SH-SY5Y (cell line): ENCODE measurements at regions not wholly inside any gene's neighbourhood (a gene's known extent, or its start where the extent isn't known, plus 50 kb on each side); places are given as distances from the start of the nearest gene placed in this dataset.

ENCODE experiments used
- GATA2 ChIP-seq: IDR thresholded peaks from 2 replicates; pipeline ENCODE4 v1.6.1; 2011; ENCODE audit warnings: mild to moderate bottlenecking, low read depth, low read length
- GATA3 ChIP-seq: IDR thresholded peaks from 2 replicates; pipeline ENCODE4 v1.6.1; 2011; ENCODE audit warnings: low read depth, mild to moderate bottlenecking, low read length, moderate library complexity

DNA sequence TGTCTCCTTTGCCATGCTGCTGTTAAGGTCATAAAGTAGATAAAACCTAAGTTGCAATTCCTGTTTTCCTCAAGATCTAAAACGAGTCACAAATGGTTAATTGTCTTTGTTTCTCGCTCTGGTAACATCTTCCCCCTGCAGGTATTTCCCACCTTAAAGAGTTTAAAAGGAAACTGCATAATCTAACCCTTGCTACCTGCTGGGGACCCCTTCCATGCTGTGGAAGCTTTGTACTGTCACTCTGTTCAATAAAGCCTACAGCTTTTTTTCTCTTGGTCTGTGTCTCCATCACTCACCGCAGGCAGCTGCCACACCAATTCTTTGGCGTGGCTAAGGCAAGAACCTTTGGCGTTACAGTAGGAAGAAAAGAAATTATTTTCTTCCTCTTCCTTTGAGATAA, 117.7 kb upstream of the GJE1 start:
- TF ChIP-seq GATA2 (no peak), GATA3 (no peak)

DNA sequence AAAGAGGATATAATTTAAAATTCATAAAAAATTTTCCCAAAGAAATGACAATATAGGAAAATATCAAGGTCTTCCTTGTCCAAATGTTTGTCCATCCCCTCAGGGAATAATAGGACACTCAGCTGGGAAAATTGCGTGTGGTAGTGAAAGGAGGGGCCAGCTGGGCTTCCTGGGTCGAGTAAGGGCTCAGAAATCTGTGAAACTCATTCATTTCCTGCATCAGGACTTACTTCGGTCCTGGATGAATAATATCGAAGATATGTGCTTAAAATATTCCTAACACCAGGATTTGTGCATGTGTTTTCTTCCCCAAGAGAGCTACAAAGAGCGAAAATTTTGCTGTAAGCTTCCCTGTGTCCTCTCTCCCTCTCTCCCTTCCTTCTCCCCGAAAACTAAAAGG, 118.2 kb upstream of the GJE1 start:
- TF ChIP-seq GATA2: no peak
- TF ChIP-seq GATA3: no peak

DNA sequence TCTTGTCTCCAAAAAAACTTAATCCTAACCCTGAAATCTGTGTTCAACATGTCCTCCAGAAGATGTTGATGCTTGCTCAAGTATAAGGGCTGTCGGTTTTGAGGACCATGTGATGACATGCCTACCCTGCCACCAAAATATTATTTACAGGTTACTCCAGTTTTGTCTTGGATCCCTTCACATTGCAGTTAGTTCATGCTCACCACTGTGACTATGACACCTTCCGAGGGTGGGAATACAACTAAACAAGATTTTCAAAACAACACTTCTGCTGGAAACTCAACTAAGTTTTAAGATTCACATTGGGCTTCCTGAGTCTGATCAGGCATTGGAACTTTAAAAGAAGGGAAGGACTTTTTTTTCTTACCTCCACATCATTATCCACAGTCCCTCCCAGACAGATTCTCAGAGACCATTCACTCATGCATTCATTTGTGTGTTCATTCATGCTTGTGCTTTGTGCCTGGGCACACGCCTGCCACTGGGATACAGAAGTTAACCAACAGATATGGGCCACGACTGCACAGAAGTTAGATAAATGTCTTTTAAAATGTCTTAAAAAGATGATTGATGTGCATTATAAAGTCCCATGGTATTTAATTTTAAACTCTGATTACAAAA, 118.7 kb upstream of the GJE1 start:
- TF ChIP-seq GATA3: no peak
- no peak for TF ChIP-seq GATA2

DNA sequence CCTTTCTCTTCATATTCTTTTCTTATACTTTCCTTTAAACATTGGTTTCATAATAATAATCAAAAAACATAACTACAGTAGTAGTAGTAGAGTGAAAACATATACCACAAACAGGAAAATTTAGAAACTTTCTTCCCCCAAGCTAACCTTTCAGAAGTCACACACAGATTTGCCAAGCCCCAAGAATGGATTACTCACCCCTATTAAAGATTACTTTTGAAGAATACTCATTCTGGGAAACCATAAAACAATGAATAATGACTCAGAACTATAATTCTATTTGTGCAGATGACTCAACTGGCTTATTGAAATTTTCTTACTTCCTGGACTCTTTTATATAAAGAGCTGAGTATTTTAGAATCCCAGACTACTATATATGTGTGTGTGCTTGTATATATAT, 119.4 kb upstream of the GJE1 start:
- TF ChIP-seq GATA3 (no peak), GATA2 (no peak)

DNA sequence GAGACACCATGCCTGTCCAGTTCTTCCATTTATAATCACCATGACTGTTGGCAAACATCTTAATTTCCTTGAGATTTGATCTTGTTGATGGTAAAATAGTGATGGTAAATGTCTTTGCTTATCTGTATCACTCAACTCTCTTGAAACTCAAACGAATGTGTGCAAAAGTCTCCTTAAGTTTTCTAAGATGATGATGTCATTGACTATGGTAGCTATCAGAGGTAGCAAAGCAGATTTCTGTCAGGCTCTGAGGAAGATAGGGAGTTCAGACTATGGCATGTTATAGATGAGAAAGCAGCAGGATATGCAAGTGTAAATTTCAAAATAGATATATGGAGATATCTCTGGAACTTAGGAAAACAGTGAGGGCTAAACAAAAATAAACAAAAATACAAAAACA, 121.0 kb upstream of the GJE1 start:
- no peak for TF ChIP-seq GATA3
- no peak for TF ChIP-seq GATA2

DNA sequence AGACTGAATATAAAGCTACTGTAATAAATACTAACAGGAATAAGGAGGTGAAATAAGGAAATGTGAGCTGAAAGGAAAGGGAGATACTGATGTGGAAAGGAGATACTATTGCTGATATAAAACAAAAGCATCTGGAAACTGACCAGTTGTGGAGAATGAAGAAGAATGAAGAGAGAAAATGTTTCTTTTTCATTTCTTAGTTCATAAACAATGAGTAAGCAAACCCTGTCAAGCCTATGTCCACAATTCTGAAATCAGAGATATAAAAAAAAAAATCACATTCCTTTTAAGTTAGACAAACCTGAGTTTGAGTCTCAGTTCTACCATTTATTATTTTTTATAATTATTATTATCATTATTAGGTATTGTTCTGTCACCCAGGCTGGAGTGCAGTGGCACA, 121.6 kb upstream of the GJE1 start:
- TF ChIP-seq GATA2: no peak
- TF ChIP-seq GATA3: no peak

DNA sequence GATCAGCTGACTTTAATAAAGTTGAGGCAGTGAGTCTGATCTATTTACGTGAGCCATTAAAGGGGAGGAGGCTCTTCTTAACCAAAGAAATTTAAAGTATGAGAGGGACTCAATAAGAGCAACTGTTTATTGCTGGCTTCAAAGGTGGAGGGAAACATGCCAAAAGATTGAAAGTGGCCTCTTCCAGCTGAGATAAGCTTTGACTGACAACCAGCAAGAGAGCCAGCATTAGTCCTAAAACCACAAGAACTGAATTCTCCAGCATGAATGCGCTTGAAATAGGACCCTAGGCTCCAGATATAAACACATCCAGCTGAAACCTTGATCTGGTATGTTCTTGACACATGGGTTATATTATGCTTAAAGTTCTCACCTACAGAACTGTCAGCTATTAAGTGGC, 123.1 kb upstream of the GJE1 start:
- no peak for TF ChIP-seq GATA2
- no peak for TF ChIP-seq GATA3

DNA sequence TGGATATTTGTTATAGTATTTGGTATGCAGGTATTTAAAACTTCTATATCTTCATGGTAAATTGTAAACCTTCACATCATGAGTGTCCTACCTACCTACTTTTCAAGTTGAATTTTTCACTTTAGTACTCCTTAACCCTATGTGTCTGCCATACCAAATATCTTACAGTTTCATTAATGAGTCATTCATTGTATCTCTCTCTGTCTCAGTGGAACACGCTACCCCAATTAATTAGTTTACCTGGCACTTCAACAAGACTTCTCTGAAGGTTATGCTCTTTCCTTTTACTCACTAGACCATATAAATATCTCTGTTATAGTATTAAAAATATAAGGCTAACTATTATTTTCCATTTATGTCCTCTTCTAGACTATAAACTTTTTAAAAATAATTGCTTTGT, 123.9 kb upstream of the GJE1 start:
- no peak for TF ChIP-seq GATA3
- TF ChIP-seq GATA2: no peak

DNA sequence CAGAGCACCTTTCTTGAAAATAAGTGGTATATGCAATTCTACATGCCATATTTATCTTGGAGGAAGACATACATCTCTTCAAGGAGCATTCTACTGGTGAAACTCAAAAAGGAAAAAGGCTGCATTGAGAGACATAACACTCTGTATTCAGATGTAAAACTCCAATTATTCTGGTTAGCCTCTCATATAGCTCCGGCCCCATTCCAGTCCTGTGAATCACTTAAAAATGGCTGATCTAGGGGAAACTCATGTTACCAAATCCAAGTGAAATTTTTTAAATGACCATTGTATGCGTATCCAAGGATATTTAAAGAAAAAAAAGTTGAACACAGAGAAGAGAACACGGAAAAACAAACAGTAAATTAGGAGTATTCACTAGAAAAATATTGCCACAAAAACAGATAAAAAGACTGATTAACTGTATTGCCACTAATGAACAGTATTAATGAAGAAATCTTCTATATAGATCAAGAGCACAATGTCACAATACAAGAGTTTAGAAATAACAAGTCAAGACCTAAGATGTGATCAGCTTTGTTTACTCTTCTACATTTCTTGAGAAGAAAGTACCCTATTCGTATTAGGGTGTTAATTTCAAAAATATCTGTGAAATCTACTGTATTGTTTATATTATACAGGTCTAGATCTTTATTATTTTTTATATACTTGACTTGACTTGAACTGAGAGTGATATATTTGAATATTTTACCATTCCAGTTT, 124.5 kb upstream of the GJE1 start:
- TF ChIP-seq GATA2 (no peak), GATA3 (no peak)

DNA sequence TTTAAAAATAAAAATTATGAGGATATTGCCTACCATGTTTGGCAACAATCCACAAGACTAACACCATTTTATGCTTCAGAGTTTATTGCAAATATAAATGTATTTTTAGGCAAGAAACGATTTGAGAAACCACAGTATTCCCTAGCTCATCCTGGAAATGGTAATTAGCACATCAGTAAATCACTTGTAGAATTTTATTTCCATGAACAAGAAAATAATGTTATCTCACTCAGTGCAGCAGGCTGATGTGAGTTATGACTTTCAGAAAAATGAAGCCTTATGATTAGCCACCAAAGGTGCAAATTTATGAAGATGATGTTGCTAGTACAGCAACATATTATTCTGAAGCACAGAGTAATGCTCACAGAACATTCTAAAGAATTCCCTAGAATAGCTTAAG, 127.7 kb upstream of the GJE1 start:
- TF ChIP-seq GATA2: no peak
- no peak for TF ChIP-seq GATA3

DNA sequence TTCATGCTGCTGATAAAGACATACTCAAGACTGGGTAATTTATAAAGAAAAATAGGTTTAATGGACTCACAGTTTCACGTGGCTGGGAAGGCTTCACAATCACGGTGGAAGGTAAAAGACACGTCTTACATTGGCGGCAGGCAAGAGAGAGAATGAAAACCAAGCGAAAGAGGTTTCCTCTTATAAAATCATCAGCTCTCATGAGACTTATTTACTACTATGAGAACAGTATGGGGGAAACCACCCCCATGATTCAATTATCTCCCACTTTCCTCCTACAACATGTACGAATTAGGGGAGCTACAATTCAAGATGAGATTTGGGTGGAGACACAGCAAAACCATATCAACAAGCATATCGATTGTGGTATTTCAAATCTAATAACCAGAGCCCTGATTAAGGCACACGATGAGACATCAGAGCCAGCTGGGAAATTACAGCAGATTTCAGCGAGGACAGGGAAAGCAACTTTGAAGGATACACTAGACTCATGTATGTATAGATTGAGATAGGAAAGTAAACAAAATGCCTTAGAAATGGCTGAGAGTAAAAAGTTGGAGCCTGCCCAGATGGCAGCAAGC, 129.8 kb upstream of the GJE1 start:
- TF ChIP-seq GATA2 (no peak), GATA3 (no peak)

DNA sequence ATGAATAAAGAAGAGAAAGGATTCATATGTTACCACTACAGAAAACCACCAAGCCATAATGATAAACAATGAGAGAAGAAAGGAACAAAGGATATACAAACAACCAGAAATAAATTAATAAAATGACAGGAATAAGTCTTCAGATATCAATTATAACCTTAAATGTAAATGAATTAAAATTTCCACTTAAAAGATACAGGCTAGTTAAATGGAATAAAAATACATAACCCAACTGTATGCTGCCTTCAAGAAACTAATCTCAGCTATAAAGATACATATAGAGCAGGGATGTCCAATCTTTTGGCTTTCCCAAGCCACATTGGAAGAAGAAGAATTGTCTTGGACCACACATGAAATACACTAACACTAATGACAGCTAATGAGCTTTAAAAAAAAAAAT, 135.9 kb upstream of the GJE1 start:
- TF ChIP-seq GATA2 (no peak), GATA3 (no peak)

DNA sequence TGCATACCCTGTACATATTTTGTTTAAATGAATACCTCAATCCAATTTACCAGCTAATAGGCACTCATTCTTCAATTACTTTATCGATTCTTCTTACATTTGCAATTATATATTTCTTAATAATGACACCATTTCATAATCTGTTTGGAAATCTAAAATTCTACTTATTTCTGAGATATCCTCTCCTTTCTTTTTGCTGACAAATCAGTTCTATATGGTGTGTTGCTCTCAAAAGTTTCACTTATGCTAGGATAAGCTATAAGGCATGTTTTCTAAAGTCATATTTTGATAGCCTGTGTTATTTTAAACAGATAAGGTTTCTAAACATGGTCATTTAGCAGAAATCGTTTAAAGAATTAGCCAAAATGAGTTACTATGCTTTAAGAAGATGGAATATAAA, 140.6 kb upstream of the GJE1 start:
- TF ChIP-seq GATA3 (no peak), GATA2 (no peak)

DNA sequence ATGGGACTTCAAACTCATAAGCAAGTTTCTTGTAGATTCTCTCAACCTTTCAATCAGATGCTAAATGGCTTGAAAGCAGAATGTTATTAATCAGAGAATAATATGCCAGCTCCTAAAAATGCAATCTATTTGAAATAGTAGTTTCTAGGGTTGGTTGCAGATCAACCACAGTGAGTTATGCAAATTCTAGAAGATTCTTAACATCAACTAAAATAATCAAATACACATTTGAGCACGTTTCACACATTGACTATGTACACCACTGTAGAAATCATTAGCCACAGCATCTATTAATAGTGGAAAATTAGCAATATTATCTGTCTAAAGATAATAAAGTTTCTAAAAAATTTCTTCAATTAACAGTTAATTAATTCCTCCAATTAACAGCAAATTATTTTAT, 141.9 kb upstream of the GJE1 start:
- no peak for TF ChIP-seq GATA3
- TF ChIP-seq GATA2: no peak

DNA sequence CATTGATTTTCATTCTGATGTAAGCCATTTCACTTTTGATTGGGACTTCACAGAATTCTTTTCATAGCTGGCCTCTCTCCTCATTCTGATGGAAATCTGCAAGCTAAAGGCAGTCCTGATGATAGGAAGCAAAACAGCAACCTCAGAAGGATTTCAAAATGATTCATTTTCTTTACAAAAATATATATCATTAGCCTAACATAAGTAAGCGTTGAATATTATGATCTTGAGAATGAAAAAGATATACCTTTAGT, 143.1 kb upstream of the GJE1 start:
- TF ChIP-seq GATA2: no peak
- TF ChIP-seq GATA3: no peak
